GM12873 (cell line): ENCODE measurements at regions not wholly inside any gene's neighbourhood (a gene's known extent, or its start where the extent isn't known, plus 50 kb on each side); places are given as distances from the start of the nearest gene placed in this dataset.

ENCODE experiments used
- TF ChIP-seq, protein P1 (sequence below): IDR thresholded peaks from 2 replicates; pipeline ENCODE4 v1.5.1; 2012; ENCODE audit warnings: low read depth, mild to moderate bottlenecking, moderate library complexity, low read length, control low read depth; ENCODE audit not compliant: insufficient read depth; ENCODE audit errors: missing control alignments

DNA sequence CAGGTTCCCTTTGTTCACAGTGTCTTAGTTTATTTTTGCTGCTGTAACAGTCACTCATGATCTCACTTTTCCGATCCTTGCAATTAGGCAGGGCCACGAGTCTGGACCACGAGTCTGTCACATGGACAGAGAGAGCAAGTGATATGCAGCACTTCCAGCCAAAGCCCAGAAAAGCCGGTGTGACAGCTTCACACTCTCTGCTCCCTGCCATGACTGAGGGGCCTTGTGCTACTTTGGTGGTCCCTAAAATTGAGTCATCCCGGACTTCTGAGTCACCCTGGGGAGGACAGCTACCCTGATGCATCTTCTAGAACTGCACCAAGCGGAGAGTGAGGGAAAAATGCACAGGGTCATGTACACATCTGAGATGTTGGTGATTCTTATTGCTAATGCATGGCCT lies 179.6 kb downstream of the EFNB2 start:
- TF ChIP-seq, protein P1, sequence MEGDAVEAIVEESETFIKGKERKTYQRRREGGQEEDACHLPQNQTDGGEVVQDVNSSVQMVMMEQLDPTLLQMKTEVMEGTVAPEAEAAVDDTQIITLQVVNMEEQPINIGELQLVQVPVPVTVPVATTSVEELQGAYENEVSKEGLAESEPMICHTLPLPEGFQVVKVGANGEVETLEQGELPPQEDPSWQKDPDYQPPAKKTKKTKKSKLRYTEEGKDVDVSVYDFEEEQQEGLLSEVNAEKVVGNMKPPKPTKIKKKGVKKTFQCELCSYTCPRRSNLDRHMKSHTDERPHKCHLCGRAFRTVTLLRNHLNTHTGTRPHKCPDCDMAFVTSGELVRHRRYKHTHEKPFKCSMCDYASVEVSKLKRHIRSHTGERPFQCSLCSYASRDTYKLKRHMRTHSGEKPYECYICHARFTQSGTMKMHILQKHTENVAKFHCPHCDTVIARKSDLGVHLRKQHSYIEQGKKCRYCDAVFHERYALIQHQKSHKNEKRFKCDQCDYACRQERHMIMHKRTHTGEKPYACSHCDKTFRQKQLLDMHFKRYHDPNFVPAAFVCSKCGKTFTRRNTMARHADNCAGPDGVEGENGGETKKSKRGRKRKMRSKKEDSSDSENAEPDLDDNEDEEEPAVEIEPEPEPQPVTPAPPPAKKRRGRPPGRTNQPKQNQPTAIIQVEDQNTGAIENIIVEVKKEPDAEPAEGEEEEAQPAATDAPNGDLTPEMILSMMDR, result no peak

DNA sequence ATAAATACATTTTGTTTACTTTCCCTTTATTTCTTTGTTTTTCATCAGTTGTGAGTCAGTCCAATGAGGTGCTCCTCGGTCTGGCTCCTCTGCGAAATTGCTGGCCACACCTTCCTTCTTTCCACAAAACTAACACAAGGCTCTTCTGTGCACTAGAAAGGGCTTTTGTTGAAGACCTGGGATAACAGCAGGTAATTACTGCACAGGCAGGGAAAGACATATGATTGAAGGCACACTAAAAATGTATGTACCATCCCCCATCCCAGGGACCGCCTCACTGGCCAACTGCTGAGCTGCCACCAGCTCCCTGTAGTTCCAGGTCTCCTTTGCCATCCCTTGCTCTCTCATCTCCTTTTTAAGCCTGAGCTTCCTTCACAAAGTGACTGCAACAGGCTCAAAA lies 180.5 kb downstream of the EFNB2 start:
- TF ChIP-seq, protein P1, result no peak

DNA sequence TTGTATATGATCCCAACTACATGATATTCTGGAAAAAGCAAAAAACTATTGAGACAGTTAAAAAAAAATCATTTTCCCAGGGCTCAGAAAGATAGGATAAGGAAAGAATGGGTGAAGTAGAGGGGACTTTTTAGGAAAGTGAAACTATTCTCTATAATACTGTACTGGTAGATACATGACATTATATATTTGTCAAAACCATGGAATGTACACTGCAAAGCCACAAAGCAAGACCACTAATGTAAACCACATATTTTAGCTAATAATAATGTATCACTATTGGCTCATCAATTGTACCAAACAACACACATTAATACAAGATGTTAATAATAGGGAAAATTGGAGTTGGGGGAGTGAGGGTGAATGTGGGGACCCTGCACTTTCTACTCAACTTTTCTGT lies 182.6 kb downstream of the EFNB2 start:
- TF ChIP-seq, protein P1, result no peak

DNA sequence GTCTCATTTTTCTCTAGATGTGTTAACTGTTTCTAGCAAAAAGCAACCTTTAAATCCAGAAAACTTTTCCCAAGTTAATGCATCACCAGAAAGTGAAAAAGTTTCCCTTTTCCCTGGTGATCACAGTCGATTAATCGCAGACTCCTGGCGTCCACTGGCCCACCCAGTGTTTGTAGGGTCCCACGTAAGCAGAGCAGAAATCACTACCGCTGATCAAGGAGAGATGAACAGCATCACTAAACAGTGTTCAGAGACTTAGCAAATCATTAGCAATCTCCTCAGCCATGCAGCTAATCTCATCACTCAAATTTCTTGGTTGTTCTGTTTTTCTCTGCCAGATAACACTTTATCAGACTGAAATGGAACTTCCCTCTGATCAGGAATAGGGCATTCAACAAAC lies 184.2 kb downstream of the EFNB2 start:
- TF ChIP-seq, protein P1, result no peak

DNA sequence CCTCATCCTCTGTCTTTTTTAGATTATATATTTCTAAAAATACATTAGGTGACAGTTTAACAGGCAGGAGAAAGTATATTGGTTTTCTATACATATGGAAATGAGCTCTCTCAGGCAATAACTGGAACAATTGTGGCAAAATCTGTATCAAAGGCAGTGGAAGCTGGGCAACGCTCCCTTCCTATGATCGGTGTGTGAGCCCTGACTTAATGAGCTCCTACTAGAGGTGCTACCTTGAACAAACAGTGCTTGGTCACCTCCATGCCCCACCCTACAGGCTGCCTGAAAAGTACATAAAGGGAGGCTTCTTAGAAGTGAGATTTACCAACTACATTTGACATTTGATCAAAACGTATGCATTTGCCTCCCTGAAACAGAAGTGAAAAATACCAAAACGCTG lies 185.3 kb downstream of the EFNB2 start:
- TF ChIP-seq, protein P1, result no peak

DNA sequence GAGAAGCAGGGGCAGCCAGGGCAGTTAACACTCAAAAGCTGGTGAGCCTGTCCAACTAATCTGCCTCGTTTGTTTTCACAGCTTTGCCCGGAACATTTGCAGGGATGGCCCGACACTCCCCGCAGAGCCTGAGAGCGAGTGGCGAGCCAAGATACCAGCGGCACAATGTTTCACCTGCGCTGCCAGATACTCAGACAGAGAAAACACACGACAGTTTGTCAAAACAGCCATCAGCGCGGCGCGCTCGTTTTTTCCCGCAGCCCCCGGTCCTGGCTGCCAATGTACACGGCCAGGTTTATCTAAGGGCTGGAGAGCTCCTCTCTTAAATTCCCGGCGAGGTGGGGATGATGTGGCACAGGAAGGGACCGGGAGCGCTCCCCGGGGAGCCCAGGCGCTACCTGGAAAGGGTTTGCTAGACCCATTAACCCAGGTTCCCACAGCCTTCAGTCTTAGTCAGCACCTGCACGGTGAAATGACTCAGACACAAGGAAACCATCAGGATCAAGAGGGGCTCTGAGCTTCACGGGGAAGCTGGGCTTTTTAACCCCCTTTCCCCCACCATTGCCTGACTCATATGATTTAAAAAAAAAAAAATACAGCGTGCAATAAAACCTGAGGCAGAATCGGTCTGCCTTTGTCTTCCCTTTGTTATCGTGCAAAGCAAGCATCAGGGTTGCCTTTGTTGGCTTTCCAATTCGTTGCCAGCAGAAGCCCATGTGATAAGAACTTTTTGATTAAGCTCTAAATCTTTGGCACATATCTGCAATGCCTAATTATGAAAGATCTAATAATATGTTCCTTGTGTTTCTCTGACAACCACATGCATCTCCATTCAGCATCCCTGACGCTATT lies 186.2 kb downstream of the EFNB2 start:
- TF ChIP-seq, protein P1, result no peak

DNA sequence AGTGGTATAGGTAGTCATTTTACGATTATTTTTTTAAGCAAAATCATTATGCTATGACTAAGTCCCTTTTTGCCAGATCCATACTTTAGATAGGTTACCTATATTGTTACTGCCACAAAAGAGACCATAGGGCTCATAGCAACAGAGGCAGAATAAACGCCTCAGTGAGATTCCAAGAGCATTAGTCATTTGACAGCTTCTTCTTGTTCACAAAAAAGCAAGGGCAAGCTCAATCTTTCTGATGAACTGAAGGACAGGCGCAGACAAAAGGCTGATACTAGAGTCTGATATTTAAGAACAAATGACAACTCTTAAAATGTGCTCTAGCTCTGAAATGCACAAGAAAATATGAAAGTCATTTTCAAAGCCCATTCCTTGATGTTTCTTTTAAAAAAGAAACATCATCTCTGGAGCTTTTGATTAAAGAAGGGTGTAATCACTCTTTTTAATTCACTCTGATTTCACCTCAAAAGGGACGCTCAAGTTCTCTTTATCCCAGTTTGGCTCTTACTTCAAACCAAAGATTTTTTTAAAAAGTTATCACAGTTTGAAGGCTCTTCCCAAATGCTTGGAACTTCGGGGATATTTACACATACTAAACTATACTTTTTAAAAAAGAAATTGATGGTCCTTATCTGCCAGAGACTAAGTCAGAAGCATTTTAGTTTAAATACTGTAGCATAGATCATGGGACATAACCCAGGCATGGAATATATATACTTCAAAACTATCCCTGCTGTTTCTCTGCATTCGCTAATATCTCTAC lies 187.2 kb downstream of the EFNB2 start:
- TF ChIP-seq, protein P1, result no peak
